ENCODE measurements at regions not wholly inside any gene's neighbourhood (a gene's known extent, or its start where the extent isn't known, plus 50 kb on each side); places are given as distances from the start of the nearest gene placed in this dataset.

- no peak for TF ChIP-seq EP300 (IDR thresholded peaks at IDR 0.05)
- TF ChIP-seq POLR2A (IDR thresholded peaks at IDR 0.05), result no peak
- no peak for TF ChIP-seq CTCF (IDR thresholded peaks at IDR 0.05)
- Histone ChIP-seq H3K27me3 (no peaks in the 10 kb centered on the region), H3K4me1 (ENCODE audit: insufficient read depth) (no peaks in the 10 kb centered on the region), H3K27ac (no peak overlapping the region), H3K9me3 (no peaks in the 10 kb centered on the region), H3K4me3 (no peak overlapping the region), H3K36me3 (no peaks in the 10 kb centered on the region)
- intact Hi-C loops (cut with DNase I), result no loop called here
- no peak for DNase-seq
- WGBS, 3 donors, result 89 to 96% (median 93%) methylated on average over 2 of the region's 2 CpGs
These were observed 1822.0 kb upstream of the SEL1L start for GRCh38 chr14:83355609-83356008.

GRCh38 chr14:83356080-83356479 lies 1822.4 kb upstream of the SEL1L start:
- intact Hi-C loops (cut with DNase I), result no loop called here
- 94 to 97% (median 96%) methylated on average over 5 of the region's 5 CpGs for WGBS, 3 donors
- Histone ChIP-seq H3K27ac (no peak overlapping the region), H3K4me3 (no peak overlapping the region), H3K36me3 (no peaks in the 10 kb centered on the region), H3K27me3 (no peaks in the 10 kb centered on the region), H3K4me1 (ENCODE audit: insufficient read depth) (peaks cover 1% of the 10 kb centered on the region), H3K9me3 (no peaks in the 10 kb centered on the region)
- DNase-seq, result no peak
- TF ChIP-seq CTCF (IDR thresholded peaks at IDR 0.05), result no peak
- no peak for TF ChIP-seq EP300 (IDR thresholded peaks at IDR 0.05)
- no peak for TF ChIP-seq POLR2A (IDR thresholded peaks at IDR 0.05)

GRCh38 chr14:83372271-83372670 lies 1838.6 kb upstream of the SEL1L start:
- Histone ChIP-seq H3K27me3 (no peaks in the 10 kb centered on the region), H3K9me3 (no peaks in the 10 kb centered on the region), H3K27ac (no peak overlapping the region), H3K4me1 (ENCODE audit: insufficient read depth) (no peaks in the 10 kb centered on the region), H3K4me3 (no peak overlapping the region), H3K36me3 (no peaks in the 10 kb centered on the region)
- no peak for DNase-seq
- 90% methylated on average over 1 of the region's 1 CpG for WGBS, 3 donors
- TF ChIP-seq EP300 (IDR thresholded peaks at IDR 0.05) (no peak), POLR2A (IDR thresholded peaks at IDR 0.05) (no peak), CTCF (IDR thresholded peaks at IDR 0.05) (no peak)
- intact Hi-C loops (cut with DNase I), result no loop called here

DNA sequence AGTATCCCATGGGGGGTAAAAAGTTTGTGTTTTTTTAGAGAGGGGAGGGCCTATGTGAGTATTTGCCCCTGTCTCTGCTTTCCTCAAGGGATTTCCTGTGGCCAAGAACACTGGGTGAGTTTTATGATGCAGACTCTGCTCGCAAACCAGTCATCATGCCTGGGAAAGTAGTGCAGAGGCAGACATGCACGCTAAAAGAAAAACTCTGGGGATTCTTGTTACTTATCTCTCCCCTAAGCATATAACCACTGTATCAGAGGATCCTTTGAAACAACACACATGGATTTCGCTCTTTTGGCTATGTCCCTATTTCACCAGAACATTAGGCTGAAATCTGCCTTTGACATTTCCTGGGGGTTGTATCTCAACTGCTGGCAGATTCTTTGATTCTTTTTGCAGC lies 1845.8 kb upstream of the SEL1L start:
- no peaks in the 10 kb centered on the region for H3K36me3 ChIP-seq
- 44 to 58% (median 56%) methylated on average over 3 of the region's 3 CpGs for WGBS, 3 donors
- H3K27me3 ChIP-seq, result no peaks in the 10 kb centered on the region
- intact Hi-C loops (cut with DNase I), result no loop called here
- no peak for TF ChIP-seq EP300 (IDR thresholded peaks at IDR 0.05)
- TF ChIP-seq CTCF (IDR thresholded peaks at IDR 0.05), result no peak
- TF ChIP-seq POLR2A (IDR thresholded peaks at IDR 0.05), result no peak
- no peak overlapping the region for H3K27ac ChIP-seq
- H3K9me3 ChIP-seq, result no peaks in the 10 kb centered on the region
- H3K4me1 ChIP-seq (ENCODE audit: insufficient read depth), result no peaks in the 10 kb centered on the region
- no peak for DNase-seq
- H3K4me3 ChIP-seq, result no peak overlapping the region

- WGBS, 3 donors, result 85 to 93% (median 89%) methylated on average over 3 of the region's 3 CpGs
- no peaks in the 10 kb centered on the region for H3K4me1 ChIP-seq (ENCODE audit: insufficient read depth)
- no peak overlapping the region for H3K27ac ChIP-seq
- H3K36me3 ChIP-seq, result no peaks in the 10 kb centered on the region
- DNase-seq, result no peak
- H3K4me3 ChIP-seq, result no peak overlapping the region
- H3K27me3 ChIP-seq, result no peaks in the 10 kb centered on the region
- TF ChIP-seq CTCF (IDR thresholded peaks at IDR 0.05) (no peak), POLR2A (IDR thresholded peaks at IDR 0.05) (no peak), EP300 (IDR thresholded peaks at IDR 0.05) (no peak)
- intact Hi-C loops (cut with DNase I), result no loop called here
- H3K9me3 ChIP-seq, result no peaks in the 10 kb centered on the region
These were observed 1850.6 kb upstream of the SEL1L start for GRCh38 chr14:83384253-83384652.

Data from ovary (tissue), 7 donors.